Activated effector memory CD4-positive, alpha-beta T cell treated with Interleukin-2 at 50 U/mL for 16 hours (primary cell): ENCODE measurements at regions not wholly inside any gene's neighbourhood (a gene's known extent, or its start where the extent isn't known, plus 50 kb on each side); places are given as distances from the start of the nearest gene placed in this dataset.

Experiments
- DNase-seq: peaks from one replicate; pipeline ENCODE4 v3.0.0-alpha.2; 2020

DNA sequence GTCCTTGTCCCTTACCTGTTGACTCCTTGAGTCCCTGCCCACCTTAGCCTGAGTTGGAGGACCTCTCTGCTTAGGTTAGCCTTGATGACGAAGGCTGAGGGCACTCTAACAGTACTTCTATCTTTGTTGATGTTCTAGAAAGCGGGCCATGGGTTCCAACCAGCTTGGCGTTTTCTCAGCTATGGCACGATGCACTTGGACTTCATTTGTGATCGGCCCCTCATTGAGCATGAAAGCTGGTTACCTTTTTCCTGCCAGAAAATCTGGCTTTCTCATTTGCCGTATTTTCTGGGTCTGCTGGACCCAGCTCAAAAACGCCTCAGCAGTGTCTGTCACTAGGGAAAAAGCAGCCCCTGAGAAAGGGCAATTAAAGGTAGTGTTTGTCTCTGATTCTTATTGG lies 290.8 kb downstream of the EMP1 start:
- no peak for DNase-seq

DNA sequence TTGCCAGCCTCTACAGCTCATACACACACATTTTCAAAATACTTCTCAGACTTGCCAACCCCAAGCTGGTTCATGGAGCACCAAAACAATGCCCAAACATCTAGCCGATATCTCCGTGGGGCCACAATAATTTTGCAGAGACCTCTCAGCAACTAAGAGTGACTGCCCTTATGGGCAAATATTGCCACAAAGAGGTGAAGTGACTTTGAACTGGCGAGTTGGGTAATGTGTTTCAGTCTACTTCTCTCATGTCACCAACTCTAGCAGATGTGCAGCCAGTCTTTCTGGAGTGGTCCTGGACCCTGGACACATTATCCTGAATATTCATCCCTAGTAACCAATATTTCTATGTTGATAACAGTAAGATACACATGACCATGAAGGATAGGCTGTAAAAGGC lies 290.3 kb downstream of the EMP1 start:
- DNase-seq: no peak

DNA sequence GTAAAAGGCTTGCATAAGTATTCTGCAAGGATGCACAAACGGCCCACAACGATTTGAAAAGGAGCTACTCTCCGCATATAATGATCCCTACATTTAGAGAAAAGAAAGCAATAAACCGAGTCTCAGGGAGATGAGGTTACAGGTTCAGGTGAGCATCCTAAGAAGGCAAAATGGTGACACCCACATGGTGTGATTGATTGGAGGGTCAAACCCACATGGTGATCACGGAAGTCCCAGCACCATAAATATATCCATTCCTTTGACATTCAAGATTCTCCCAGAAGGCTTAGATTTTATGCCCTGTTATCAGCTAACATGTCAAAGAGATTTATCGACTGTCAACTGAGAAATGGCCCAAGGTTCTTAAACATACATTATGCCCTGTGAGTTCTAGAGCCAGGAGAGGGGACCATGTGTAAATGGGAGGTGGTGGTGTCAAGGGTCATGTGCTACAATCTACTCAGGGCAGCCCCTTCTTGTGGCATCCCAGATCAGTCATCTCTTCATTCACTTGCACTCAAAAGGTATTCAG lies 282.2 kb downstream of the EMP1 start:
- no peak for DNase-seq

DNA sequence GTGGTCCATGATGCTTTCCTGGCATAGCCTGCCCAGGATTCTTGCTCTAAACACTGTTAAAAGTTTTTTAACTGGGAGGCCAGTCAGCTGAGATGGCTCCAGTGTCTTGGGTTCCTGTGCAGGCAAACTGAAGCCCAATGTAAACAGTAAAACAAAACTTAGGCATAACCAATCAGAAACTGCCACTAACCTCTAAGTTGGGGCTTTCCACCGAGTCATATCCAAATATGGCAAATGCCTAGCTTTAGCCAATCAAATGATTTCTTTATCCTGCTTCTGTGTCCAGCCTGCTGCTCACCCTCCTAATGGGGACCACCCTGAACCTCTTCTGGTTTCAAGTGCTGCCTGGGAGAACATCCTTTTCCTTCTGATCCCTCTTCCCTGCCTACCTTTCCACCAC lies 277.9 kb downstream of the EMP1 start:
- no peak for DNase-seq

DNA sequence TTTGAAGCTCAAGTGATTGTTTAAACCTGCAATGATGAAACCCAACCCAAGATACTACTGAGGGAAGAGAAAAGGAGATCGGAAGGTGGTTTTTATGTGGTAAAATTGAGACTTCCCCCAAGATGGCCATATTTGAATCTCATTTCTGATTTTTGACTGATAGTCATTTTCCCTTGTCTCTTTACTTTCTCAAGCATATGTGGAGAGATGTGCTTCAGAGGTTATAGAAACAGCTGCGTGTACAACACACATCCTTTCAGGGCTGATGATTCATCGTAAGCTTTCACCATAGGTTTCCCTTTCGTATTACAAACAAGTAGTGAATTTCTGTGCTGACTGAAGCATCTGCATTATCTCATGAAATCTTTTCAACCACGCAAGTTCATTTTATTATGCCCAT lies 276.2 kb downstream of the EMP1 start:
- DNase-seq: no peak

DNA sequence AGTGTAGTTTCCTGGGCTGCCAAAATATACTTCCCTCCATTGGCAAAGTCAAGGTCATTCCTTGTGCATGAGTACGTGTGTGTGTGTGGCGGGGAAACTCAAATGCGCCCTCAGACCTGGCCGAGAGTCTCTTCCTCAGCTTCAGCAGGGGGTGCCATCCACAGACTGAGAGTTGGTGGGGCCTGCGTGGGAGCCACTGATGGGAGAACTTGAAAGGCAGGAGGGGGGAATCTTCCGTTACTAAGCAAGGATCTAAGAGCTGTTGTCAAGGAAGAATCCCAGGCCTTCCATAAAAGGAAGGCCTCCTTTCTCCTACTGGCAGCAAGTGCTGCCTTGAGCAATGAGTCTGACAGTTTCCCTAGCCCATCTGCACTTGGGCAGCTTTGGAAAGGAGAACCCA lies 274.9 kb downstream of the EMP1 start:
- no peak for DNase-seq

DNA sequence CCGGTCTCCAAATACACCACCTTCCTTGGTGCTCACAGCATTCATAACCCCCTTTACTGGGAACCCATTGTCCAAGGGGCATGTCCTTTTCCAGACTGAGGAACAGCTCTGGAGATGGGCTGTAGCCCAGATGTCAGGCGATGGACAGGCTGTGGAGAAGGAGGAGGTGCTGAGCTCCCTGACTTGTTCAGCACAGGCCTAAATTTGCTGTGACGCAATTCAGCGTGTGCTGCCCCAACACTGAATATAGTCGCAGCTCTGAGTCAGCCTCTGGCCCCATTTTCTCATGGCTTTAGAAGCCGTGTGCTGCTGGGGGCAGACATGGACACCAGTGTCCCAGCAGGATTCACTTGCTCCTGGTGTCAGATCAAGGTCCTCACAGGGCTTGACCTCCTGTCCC lies 269.1 kb downstream of the EMP1 start:
- DNase-seq: no peak

DNA sequence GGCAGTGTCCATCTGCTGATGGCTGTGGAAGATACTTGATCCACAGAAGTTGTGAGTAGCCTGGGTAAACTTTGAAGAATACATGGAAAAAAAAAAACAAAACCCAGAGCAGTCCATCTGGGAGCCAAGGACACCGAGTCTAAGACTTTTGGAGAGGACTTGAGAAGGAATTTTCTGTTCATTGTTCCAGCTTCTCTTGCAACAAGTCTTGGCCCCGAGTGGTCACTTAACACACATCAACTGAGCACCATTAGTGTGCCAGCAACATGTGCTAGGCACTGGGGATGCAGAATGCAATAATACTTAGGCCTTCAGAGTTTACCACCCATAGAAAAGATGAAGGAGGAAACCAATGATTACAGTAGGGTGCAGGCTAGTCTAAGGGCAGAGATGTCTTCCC lies 266.7 kb downstream of the EMP1 start:
- DNase-seq: no peak

DNA sequence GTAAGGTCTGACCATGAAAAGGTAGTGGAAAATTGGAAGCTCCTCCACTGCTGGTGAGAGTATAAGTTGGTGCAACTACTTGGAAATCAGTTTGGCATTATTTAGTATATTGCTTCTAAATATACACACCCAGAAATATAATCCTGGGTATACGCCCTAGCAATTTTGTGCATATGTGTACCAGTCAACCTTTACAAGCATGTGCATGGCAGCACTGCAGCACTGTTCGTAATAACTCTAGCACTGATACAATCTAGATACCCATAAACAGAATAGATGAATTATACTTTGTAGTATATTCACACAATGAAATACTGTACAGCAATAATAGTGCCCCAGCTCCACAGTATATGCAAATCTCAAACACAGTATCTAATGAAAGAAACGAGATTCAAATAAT lies 265.9 kb downstream of the EMP1 start:
- no peak for DNase-seq

DNA sequence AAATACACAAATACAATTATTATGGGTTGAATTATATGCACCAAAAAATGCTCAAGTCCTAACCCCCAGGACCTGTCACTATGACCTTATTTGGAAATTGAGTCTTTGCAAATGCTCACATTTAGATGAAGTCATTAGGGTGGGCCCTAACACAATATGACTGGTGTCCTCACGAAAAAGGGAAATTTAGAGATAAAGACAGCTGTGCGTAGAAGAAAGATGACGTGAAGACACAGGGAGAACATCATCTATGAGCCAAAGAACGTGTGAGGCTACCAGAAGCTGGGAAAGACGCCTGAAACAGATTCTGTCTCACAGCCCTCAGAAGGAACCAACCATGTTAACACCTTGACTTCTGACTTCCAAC lies 259.2 kb downstream of the EMP1 start:
- no peak for DNase-seq

DNA sequence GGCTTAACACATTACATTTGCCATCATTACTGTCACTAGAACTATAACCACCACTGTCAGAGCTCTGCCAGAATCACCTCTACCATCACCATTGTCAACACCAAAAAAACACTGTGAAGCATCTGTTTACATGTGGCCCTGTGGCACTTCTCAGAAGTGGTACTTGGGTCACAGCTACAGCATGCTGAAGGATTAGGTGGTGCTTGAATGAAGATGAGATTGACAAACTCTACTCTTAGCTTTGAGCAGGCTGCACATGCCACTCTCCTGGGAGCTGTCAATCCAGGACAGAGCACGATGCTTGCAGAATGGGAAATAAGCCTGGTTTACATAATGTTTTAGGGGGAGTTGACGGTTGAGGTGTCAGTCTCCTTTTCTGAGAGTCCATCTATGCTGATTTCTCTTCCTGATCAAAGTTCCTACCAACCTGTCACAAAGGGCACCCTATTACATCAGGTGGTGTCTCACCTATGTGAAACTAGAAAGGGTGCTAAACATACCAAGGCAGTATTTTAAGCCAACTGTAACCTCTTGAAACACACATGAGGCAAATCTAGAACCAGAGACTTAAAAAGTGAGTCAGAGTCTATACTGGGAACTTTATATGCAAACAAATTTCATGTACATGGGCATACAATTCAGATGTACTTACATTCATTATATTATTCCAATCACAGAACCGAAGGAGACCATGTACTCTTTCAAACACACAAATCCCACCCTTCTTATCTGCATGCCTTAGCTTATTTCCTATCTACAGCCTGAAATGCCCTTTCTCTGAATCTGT lies 258.7 kb downstream of the EMP1 start:
- DNase-seq: no peak

DNA sequence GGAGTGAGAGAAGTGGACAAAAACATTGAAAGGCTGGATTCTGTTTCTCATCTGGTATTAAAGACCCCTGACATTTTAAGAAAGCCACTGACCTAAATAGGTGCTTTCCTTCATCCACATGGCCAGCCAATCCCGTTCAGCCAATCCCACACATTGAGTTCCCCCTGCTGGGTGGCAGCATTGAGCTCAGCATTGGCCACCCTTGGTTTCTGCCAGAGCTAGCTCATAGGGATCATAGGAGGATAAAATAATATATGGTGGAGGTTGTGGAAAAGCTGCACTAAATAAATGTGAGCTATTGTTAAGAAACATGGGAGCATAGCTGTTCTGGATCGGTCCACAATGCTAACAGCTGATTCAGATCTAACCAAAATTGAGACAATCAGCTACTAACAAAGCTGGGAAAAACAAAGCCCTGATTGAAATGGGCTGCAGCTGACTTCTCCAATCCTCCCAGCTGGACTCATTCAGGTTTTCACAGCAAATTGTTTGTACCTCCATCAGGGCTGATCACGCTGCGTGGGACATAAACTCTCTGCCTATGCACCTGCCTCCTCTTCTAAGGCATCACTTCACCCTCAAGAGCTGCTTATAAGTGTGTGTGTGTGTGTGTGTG lies 256.5 kb downstream of the EMP1 start:
- DNase-seq: no peak

DNA sequence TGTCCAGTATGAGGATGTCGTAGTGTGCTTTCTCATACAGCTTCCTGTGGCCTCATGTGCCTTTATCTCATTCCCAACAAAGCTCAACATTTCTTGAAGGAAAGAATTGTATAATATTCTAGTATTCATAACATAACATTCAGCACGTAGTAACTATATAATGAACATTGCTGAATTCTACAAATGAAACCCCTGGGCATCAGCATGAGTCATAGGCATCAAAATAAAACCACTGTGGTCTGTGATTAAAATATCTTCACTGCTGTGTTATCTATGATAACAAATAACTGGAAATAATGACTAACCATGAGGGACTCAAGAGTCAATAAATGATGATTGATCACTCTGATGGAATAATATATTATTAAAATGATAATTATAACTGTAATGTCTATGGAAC lies 255.2 kb downstream of the EMP1 start:
- no peak for DNase-seq

DNA sequence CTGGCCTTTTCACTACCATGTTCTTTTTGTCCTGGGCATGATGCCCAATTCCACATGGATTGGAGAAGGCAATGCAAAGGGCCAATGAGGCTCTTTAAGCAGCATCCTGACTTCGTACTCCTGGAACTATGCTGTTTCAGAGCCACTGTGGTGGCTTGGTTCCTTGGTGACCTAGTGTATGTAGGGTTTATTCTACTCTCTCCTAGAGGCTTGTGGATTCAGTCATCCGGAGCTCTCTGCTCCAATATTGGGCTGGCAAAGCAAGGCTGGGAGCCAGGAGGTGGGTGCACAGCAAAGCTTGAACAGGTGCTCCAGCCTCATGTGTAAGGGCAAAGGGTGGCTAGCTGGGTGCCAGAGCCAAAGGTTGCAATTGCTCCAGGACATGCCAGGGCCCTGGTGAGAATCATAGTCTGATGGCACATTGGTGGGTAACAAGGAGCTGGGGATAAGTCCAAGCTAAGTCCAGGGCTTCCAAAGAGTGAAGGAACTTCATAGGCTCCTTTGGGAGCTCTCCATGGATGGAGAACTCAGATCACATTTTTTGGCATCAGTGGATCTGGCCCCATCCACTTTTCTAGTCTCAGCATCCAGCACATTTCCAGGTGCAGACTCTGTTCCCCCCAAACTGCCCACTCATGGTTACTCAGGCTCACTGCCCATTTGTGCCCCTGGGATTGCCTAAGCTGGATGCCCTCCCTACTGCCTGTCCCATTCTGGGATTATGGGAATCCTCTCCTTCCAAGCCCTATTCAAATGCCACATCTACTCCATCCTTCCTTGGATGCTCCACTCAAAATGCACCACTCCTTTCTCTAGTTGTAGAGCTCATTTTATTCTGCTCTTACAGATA lies 253.9 kb downstream of the EMP1 start:
- DNase-seq: no peak

DNA sequence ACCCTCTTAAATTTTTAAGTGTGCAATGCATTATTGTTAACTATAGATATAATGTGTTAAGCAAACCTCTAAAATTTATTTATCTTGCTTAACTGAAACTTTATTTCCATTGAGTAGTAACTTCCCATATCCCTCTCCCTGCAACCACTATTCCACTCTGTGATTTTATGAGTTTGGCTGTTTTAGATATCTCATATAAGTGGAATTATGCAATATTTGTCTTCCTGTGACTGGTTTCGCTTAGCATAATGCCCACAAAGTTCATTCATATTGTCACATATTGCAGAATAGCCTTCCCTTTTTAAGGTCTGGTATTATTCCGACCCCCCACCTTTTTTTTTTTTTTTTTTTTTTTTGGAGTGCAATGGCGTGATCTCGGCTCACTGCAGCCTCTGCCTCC lies 247.6 kb downstream of the EMP1 start:
- DNase-seq: no peak

DNA sequence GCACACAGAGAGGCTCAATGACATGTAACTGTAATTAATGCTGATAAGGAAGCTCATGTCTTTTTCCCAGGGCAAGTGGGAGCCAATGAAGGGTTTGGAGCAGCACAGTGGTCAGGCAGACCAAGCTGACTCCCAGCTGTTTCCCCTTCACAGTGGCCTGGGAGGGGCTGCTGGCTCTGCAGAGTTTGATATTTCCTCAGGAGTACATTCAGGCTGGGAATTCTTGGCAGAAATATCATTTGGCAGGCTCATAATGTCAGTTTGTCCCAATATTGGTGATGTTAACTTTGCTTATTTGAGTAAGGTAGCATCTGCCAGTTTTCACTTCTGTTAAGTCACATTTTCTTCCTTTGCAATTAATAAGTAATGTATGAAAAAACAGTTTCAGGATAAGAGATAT lies 247.0 kb downstream of the EMP1 start:
- DNase-seq: no peak

DNA sequence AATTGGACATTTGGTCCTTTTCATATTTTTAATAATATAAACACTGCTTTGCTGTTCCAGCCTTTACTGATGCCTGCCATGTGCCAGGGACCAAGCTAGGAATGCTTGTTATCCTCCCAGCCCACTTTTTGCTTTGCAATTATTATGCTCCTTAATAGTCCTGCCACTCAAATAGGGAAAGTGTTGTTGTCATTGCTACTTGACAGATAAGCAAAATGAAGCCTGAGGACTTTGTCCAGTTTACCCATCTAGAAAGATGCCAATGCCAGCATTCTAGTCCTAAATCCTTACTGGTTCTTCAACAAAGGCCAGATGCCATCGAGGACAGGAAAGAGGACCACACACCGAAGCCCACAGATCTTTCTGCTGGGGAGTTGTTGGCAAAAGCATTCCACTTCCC lies 246.5 kb downstream of the EMP1 start:
- no peak for DNase-seq

DNA sequence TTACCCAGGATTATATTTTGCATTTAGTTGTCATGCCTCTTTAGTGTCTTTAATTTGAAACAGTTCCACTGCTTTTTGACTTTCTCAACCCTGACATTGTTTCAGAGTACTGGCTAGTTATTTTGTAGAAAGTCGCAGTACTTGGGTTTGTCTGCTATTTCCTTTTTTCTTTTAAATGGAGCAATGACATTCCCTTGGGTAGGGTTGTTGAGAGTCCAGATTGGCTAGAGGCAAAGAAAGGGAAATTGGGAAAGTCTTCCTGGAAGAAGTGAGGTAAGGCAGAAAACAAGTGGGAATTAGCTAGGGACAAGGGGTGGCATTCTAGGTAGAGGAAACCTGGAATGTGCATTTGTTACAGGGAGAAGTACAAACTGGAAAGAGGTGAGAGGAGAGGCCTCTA lies 245.9 kb downstream of the EMP1 start:
- DNase-seq: no peak

DNA sequence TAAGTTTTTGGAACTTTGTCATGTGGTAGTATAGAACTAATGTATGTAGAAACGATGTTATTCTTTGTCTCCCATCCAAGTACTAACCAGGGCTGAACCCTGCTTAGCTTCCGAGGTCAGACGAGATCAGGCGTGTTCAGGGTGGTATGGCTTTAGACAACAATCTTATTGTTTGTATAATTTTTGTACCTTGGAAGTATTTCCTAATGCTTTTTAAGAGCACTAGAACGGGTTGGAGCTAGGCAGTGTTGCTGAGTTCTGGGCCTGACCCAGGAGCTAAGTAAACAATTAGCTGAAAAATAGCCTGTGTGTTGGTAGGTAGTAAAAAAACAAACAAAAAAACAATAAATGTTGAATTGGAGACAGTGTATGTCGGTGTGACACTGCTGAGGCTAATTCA lies 244.3 kb downstream of the EMP1 start:
- no peak for DNase-seq

DNA sequence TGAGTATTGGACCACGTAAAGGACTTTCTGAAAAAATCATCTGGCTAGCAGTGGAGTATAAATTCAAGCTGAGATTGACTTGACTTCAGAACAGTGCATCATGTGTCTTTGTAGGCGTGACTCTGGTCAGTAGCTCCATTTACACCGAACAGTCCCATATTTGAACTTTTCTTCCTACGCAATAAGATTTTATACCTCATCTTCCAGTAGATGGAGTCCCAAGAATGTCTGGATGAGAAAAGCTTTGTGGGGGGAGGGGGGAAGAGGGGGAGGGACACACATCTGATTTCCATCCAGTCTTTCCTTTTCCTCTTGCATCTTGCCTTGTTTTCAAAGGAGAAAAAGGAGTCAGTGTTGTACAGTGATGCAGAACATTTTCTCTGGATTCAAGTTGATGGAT lies 241.0 kb downstream of the EMP1 start:
- DNase-seq: no peak

DNA sequence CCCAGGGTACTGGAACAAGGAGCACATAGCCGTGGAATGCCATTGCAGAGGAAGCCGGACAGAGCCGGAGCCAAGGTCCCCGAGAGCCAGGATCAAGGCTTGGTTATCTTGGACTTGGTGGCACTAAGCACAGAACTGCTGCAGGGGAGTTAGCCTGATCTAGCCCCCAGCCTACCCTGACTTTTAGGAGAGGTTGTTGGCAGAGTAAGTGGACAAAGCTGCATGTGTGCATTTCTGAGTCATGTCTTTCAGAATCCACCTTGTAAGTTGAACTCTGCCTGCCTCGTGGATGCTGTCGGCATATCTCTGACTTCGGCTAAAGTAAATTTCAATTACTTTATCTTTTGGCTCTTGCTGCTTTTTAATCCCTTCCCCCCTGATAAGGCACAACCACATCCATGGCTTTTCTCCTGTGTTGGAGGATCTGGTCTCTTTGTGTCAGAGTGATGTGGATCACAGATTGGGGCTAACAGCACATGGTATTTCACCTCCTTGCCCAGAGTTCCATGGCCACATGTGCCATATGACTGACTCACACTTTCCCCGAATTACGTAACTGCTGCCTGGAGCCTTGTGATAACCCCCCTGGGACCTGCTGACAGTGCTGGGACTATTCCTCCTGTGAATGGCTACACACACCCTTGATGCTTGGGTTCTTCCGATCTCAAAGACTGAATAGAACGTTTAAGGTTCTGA lies 240.3 kb downstream of the EMP1 start:
- no peak for DNase-seq

DNA sequence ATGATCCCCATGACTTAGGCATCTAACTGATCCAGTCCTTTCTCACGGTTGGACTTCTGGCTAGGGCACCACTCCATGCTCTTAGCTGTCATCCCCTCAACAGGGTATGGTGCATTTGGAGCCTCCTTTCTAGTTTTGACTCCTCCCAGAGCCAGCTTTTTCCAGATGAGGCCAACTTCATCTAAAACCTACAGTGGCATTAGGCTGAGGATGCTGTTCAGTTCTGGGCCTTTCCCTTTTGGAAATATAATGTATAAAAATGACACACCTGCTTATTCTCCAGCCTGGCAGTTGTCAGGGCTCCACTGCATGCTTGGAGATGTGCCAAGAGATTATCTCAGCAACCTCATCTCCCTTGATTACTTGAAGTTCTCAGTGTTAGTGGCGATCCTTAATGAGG lies 239.7 kb downstream of the EMP1 start:
- DNase-seq: no peak

DNA sequence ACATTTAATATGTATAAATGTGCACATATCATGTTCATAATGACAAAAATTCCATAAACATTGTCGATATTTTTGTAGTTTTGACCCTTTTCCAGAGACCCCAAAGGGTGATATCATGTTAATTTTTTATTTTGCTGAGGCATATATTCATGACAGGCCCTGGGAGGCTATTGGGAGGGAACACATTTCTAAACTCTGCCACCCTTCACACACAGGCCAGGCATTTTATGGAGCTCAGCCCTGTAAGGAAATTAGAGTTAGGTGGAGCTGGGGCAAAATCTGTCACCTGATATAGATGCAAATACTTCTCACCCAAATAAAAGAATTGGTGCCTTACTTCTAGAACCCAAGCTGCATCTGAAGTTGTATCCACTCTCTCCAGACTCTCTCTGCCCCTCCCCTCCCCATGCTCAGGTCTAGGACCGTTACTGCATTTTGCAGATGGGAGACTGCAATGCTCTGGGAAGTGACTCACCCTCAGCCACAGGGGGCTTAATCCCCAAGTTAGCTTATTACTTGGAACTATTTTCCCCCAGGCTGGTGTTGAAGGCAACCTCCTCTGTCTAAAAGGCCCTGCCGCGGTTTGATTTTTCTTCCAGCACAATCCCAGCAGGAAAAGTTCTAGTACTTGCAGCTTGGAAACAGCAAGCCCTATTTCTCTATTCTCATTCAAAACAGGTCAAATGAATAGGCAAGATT lies 238.9 kb downstream of the EMP1 start:
- no peak for DNase-seq
